ENCODE measurements at regions not wholly inside any gene's neighbourhood (a gene's known extent, or its start where the extent isn't known, plus 50 kb on each side); places are given as distances from the start of the nearest gene placed in this dataset.

GRCh38 chr12:116644806-116645205 is 85.6 kb downstream of the MAP1LC3B2 start:
- TF ChIP-seq CTCF (IDR thresholded peaks at IDR 0.05; ENCODE audit: low read length) (no peak), EZH2 (IDR thresholded peaks at IDR 0.05; ENCODE audit: borderline replicate concordance, low read length) (no peak)
